GM18909 (cell line): ENCODE measurements at regions not wholly inside any gene's neighbourhood (a gene's known extent, or its start where the extent isn't known, plus 50 kb on each side); places are given as distances from the start of the nearest gene placed in this dataset.

ENCODE experiments used
- ATAC-seq: cut with Tn5 transposase; IDR thresholded peaks from one replicate; pipeline ENCODE4 v1.9.1; 2021; ENCODE audit warnings: mild to moderate bottlenecking; ENCODE audit not compliant: unreplicated experiment, poor library complexity

- ATAC-seq = no peak
Measured at GRCh38 chr2:212945526-212945925, 205.9 kb downstream of the IKZF2 start.

DNA sequence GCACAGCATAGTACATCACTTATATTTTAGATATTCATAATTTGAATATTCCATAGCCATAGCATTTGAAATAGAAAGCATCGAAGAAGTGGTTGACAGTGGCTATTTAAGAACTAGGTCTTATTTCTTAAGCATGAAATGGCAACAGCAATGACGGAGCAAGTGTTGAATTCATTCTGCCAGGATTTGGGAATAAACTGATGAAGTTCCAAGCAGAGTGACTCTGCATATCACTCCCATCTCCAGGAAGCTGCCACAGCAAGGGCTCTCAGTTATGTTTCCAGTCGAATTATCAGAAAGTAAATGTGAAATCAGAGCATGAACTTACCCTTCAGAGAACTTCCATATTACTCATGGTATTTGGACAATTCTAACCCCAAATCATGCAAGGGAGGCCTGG is 208.1 kb downstream of the IKZF2 start:
- ATAC-seq = no peak

DNA sequence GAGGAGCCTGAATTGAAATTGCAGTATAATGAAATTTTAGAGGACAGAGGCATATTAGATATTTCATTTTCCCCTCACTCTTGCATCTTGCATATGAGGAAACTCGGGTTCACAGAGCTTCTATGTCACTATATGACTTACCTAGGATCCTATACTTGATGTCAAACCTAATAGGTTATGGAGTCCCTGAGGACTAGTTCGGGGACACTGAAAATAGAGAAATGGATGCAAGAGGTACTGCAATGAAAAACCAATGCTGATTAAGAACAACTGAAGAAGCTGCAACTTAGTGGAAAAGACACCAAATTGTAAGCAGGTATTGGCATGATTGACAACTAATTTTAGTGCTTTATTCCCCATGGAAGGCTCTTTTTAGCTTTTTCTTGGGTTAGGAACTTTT is 210.1 kb downstream of the IKZF2 start:
- ATAC-seq = no peak

GRCh38 chr2:212940816-212941215 is 210.6 kb downstream of the IKZF2 start:
- ATAC-seq = no peak

GRCh38 chr2:212939777-212940531 is 211.5 kb downstream of the IKZF2 start:
- ATAC-seq = no peak

- no peak for ATAC-seq
Measured at GRCh38 chr2:212938144-212938793, 213.1 kb downstream of the IKZF2 start.

- ATAC-seq = no peak
Measured at GRCh38 chr2:212936572-212936971, 214.8 kb downstream of the IKZF2 start.

- no peak for ATAC-seq
Measured at GRCh38 chr2:212935752-212936151, 215.7 kb downstream of the IKZF2 start.

DNA sequence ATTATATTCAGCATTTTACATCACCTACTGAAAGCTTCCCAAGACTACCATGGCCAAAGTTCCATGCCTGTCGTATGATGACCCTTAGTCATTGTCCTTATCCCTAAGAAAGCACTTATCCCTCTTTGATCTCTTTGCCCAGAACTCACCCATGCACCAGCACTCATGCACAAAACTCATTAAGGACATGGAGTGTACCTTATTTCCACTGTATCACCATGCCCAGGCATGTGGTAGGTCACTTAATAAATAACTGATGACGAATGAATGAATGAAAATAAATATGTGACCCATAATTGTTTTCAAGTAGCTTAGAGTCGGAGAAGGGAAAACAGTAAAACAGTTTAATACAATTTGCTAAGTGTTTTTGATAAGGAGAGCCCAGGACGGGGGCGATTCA is 220.1 kb downstream of the IKZF2 start:
- no peak for ATAC-seq

DNA sequence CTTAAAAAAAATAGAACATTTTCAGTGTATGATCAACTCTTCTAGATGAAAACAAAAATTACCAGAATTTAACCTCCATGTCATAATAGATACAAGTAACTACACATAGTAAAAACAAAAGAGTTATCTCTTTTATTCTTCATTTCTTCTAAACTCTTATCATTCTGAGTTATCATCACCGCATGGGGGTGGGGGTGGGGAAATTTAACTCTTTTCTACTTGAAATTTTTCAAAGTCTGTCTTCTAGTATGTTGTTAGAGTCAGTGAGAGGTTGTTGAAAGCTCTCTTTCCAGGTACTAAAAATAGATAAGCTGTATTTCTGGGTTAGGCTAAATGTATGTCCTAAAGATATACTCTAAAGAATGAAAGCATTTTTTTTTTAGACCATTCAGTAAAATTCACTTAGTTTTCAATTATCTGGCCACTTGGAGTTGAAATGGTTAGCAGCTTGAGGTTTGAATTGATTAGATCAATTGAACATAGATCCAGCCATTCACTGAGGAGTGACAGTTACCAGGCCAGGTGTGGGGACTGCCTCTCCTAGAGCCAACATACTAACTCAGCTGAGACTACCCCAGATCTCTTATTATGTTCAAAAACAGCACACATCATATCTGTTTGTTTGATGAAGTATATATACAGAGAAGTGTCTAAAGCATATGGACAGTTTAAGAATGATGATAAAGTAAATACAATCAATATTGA is 220.7 kb downstream of the IKZF2 start:
- no peak for ATAC-seq

DNA sequence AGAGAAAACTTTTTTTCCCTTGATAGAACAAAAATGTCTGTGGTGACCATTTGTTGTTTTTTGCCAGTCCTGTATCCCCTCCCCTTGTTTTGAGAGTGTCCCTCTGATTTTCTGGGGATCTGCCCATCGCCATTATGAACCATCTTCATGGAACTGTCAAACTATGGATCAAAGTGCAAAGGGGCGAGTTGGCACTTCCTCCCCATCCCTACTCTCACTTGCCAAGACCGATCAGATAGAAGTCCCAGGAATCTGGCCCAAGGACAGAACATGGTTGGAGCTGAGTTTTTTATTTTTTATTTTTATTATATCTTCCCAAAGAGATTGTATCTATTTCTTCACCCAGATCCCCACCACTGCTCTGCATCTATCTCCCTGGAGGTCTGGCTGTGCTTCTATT is 221.4 kb downstream of the IKZF2 start:
- no peak for ATAC-seq

DNA sequence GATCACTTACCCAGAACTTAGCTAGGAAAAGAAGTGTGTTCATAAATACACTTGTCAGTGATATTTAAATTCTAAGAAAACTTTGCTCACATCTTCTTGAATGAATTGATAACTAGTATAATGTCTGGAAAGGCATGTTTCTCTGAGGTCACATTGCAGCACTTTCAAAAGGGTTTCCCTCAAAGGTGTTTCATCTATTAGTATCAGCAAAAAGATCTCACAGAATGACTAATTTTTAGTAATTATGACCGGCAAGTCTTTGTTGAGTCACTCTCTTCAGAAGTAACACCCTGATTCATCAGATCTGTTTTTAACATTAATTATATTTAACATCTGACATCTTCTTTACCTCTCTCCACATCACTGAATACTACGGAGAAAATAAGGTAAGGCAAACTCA is 222.3 kb downstream of the IKZF2 start:
- no peak for ATAC-seq

DNA sequence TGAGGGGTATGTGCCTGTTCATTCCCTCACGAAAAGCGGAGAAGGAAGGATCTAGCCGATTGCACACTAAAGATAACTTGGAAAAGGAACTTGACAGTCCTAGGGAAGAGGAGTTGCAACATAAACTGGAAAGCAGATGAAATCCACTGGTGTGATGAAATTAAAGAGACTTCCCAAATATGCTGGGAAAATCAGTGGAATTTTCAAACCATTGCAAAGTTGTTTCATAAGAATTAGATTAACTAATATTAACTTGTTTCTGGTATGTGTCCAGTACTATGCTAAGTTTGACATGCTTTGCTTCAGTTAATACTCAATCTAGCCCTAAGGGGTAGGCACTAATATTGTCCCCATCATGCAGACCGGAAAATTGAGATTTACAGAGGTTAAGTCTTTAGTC is 222.7 kb downstream of the IKZF2 start:
- no peak for ATAC-seq

DNA sequence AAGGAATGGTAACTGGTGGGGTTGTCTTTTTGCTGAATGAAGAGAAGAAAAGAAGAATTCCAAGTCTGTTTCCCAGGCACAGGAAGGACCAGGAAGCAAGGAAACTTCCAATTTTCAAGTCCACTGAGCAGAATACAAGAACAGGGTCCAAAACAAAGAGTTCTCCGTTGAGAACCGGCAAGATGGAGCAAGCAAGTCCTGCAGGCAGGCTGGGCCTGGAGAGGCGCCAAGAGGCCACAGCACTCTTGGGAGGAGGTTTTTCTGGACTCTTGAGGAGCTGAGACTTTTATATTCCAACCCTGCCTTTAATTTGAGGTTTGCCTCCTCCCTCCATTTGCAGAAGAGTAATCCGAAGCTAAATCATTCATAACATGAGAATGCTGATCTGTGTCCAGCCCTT is 224.5 kb downstream of the IKZF2 start:
- no peak for ATAC-seq

DNA sequence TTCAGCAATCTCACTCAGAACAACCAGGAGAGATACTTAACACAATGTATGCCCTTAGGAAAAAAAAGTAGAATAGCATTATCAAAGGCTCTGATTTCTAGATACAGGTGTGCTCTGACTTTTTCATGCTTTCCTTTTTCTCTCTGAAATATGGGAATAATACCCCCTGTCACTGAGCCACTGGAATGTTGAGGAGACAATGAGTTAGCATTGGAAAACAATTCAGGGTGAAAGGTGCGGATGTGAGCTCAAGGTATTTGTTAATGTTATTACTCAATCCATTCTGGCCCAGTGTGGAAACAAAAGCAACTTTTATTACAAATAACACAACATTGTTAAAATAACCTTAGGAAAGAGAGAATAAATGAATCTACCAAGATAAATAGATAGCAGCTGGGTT is 228.0 kb downstream of the IKZF2 start:
- ATAC-seq = no peak

DNA sequence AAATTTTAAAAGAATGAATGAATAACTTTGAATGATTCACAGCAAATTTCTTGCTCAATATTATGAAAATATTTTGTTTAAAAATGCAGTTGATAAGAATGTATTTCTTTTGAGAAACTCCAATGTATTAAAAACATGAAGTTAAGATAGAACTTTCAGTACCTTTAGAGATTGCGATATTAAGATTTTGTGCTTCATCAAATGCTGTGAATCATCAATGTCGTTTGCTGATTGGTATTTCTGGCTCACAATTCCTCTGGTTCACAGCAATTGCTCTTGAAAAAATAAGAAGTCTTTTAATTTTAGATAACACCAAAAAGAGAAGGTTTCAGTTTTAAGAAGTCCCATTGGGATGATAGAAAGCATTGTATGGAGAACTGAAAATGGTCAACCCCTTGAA is 228.7 kb downstream of the IKZF2 start:
- ATAC-seq = no peak

GRCh38 chr2:212921711-212922110 is 229.7 kb downstream of the IKZF2 start:
- ATAC-seq = no peak

GRCh38 chr2:212921061-212921460 is 230.4 kb downstream of the IKZF2 start:
- no peak for ATAC-seq

DNA sequence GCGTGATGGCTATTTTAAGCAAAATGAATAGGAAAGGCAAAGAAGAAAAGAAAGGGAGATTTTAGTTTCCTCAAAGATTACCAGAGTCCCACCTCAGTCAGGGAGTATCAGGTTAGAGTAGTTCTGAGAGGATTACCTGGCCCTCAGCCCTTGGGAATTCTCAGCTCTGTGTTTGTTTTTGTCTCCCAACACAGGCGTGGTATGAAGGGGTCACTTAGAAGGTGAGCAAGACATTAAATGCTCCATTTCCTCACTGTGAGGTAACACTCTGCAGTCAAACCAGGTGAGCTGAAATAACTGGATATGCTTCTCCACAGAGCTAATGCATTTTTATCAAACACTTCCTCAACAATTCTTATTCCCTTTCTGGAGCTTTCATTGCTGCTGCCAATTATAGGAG is 232.2 kb downstream of the IKZF2 start:
- ATAC-seq = no peak

DNA sequence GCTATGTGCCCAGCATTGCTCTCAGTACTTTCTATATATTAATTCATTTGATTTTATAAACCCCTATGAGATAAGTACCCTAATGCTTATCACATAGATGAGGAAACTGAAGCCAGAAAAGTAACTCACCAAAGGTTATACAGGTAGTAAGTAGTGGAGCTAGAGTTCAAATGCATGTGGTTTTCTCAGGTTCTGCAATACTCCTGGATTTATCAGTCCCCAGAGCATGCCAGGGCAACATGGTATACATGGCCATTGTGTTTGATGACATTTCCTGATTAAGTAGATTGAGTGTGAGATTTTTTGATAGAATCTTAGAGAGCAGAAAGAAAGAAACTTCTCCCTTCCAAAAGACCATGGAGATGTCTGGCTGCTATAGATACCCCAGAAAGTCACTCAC is 233.1 kb downstream of the IKZF2 start:
- no peak for ATAC-seq

GRCh38 chr2:212915121-212915782 is 236.2 kb downstream of the IKZF2 start:
- ATAC-seq = peak; percentile 75
